HG03460 (cell line): ENCODE measurements at regions not wholly inside any gene's neighbourhood (a gene's known extent, or its start where the extent isn't known, plus 50 kb on each side); places are given as distances from the start of the nearest gene placed in this dataset.

ENCODE experiments used
- ATAC-seq: cut with Tn5 transposase; IDR thresholded peaks from one replicate; pipeline ENCODE4 v1.9.1; 2021; ENCODE audit not compliant: unreplicated experiment

DNA sequence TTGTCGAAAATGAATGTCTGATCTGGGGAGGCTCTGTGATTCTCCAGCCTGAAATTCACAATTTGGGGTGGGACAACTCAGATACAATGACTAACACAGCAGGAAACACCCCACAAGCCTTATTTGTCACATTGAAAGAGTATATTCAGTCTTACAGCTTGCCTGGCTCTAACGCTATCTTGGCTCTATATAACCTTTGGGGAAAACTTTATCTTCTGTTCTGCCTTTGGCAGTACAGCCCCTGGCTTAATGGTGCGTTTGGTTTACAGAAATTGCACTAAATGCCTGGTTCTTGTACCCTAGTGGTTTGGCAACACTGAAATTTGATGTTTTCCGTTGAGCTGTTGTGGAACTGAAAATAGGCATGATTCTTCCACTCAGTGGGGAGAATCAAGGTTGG lies 178.1 kb upstream of the VEGFC start:
- no peak for ATAC-seq

DNA sequence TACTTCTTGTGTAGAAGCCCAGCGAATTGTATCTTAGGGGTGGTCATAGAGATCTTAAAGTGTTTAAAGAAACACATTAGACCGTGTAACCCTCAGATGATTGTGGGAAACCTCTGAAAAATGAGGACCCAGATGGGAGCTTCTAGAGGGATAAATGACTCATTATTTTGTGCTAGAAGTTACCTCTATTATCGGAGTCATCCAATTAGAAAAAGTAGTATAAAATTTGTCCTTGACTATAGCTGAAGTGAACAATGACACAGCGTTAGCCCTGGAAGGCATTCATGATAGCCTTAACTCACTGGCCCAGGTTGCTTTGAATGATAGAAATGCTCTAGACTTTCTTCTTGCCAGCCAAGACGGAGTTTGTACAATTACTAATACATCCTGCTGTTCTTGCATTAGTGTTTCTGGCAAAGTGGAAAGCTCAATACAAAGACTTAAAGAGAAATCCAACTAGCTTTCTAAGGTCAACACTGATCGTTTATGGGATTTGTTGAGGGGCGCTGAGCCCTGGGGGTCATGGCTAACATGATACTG lies 178.9 kb upstream of the VEGFC start:
- ATAC-seq: no peak

GRCh38 chr4:176979416-176979815 lies 186.7 kb upstream of the VEGFC start:
- no peak for ATAC-seq

DNA sequence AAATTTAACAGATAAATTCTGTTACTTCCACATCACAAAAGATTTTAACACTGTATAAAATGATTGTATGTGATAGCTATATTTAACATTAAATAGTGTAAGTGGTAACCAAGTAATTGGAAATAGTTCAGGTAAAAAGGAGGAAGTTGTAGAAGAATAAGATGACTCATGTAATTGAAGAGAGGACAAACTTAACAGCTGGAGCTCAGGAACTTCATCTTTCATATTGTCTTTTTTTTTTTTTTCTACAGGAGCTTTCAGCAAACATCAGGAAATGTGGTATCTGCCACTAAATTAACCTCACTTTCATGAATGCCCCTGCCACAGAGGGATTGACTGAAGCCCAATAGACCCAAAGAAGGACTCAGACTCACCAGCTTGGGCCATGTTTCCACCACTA lies 188.4 kb upstream of the VEGFC start:
- no peak for ATAC-seq

DNA sequence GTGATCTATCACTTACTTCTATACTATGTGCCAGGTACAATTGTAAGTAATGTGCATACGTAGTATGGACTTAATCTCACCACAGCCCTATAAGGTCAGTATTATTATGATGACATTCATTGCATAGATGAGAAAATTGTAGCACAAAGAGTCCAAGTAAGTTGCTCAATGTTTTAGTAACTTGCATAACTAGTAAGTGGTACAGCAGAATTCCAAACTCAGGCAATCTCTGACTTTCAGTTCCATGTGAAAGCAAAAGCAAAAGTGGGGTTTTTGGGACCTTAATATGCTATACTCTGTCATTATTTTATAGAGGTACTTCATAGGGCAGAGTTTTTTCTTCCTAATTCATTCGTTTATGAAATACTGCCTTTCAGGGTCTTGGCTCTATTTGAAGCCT lies 188.8 kb upstream of the VEGFC start:
- no peak for ATAC-seq

GRCh38 chr4:176988226-176988625 lies 195.5 kb upstream of the VEGFC start:
- no peak for ATAC-seq

DNA sequence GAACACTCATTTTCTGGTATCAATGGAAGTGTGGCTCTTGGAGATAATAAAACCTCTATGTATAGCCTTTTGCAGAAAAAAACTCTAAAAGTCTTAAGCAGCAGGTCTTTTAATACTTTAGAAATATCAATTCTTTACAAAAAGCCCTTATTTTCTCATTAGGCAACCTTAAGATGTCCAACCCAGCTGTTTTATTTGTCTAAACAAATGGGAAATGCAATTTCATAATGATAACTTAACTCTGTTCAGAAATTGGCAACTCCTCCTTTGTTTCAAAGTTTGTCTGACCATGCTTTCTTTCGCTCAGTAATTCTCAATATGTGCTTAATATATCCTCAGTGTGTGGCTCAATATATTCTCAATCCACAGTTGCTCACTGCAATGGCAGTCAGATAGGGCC lies 196.5 kb upstream of the VEGFC start:
- no peak for ATAC-seq

DNA sequence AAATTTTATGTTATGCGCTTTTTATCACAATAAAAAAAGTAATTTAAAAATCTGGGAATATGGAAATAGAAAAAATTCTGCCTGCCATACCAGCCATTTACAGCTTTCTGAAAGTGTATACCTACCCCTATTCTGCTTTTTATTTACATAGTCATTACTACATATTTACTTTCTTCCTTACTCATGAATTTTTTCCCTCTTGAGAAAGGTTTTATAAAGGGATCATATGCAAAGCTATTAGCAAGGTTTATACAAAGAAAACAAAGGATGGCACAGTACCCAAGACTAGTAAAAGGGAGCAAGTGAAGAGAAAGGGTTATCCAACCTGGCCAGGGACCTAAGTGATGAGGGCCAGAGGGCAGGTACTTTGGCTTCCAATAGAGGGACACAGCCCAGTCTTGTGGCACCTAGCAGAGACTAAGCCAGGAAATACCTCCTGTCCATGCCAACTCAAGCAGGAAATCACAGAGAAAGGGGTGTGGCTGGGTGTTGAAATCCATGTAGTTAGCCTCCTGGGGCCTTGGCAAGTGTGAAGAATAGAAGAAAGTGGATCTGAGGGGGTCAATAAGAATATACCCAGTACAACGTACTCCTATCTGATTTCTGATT lies 207.3 kb upstream of the VEGFC start:
- no peak for ATAC-seq

GRCh38 chr4:177001271-177002175 lies 208.8 kb upstream of the VEGFC start:
- ATAC-seq: no peak

GRCh38 chr4:177005674-177006230 lies 213.0 kb upstream of the VEGFC start:
- no peak for ATAC-seq

GRCh38 chr4:177006331-177006730 lies 213.6 kb upstream of the VEGFC start:
- ATAC-seq: no peak

DNA sequence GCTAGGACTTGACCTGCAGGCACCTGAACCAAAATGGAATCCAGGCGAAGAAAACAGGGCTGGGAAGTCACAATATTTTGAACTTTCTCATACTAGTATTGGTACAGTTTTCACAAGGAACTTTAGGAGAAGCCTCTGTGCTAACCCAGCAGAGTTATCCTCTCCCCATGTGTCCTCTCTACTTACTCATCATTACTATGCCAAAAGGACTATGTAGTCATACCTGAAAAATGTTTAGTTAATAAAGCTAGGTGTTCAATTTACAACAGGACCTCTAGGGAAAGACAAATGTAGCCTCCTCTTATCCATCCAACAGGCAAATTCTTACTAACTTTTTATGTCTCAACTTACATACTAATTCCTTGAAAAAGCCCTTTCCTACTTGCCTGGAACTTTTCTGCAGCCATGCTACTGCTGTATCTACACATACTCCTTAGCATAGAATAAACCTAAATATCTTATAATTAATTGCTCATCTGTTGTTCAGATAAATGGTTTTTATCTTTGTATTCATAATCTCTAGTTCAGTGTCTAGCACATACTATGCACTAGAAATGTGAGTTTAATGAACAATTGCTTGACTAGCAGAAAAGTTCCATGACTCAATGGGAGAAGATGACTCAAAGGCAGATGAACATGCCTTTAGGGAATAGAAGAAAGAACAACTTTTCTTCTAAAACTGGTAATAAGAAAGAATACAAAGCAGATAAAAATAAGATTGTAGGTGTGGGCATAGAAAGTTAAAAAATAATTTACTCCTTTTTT lies 215.5 kb upstream of the VEGFC start:
- no peak for ATAC-seq

- no peak for ATAC-seq
These were observed 216.2 kb upstream of the VEGFC start for GRCh38 chr4:177008836-177009501.

DNA sequence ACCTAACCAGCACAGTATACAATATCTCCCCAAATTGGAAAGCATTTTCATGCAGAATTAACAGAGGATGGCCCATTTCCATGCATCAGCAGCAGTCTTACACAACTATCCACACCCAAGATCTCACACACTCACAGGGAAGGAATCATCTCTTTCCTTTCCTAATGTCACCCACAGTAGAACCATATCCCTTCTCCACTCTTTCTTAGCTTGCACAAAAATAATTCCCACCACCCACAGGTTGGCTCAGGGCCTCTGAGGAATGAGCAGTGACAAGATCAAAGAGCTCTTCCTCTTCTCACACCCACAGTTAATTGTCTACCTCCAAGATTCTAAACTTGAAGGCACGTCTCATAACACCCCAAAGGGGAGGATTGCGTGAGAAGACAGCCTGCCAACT lies 217.7 kb upstream of the VEGFC start:
- no peak for ATAC-seq

DNA sequence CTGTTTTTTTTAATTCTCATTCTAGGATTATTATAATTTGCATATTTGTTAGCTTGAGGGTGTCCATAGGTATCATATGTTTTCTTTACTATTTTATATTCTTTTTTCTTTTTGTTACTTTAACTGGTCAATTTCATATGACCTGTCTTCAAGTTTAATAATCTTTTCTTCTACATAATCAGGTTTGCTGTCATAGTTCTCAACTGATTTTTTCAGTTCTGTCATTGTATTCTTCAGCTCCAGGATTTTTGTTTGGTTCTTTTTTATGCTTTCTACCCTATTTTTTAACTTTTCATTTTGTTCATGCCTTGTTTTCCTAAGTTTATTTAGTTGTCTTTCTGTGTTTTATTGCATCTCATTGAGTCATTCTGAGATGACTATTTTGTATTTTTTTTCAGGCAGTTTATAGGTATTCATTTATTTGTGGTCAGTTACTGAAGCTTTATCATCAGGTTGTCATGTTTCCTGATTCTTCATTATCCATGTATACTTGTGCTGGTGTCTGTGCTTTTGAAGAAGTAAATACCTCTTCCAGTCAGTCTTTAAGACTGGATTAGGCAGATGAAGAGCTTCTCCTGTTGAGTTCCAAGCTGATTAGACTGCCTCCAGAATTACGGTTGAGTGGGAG lies 220.3 kb upstream of the VEGFC start:
- no peak for ATAC-seq

GRCh38 chr4:177016541-177017141 lies 223.9 kb upstream of the VEGFC start:
- no peak for ATAC-seq

DNA sequence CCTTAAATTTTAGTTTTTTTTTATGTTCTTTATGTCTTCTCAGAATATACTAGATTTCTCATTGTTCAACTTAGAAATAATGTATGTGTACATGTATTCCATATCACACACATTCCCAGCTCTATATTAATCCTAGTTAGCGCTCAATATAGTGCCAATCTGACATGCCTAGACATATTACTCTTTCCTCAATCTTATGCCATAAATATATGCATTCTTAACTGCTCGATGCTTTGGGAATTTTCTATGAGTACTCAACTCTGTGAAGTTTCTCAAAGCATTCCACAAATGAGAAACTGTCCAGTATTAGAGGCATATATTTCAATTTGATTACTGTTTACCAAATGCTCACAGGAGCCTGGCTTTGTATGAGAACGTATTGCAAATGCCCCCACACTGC lies 231.2 kb upstream of the VEGFC start:
- no peak for ATAC-seq

- no peak for ATAC-seq
These were observed 239.6 kb upstream of the VEGFC start for GRCh38 chr4:177032341-177032740.

DNA sequence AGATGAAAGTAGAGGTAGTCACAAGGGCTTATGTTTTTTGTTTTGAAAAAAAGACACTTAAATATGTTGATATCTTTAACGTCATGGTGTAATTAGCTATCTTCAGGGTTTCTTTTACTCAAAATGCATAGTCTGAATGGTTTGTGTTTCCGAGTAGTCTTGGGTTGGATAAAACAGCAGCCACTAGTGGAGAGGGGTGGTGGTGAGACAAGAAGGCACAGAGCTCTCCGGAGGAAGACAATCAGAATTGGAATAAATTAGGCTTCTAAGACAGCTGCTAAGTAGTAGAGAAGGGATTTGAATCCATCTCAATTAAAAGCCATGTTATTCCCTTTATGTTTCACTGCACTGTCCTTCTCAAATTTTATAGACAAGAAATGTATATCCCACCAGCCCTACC lies 240.4 kb upstream of the VEGFC start:
- ATAC-seq: no peak

DNA sequence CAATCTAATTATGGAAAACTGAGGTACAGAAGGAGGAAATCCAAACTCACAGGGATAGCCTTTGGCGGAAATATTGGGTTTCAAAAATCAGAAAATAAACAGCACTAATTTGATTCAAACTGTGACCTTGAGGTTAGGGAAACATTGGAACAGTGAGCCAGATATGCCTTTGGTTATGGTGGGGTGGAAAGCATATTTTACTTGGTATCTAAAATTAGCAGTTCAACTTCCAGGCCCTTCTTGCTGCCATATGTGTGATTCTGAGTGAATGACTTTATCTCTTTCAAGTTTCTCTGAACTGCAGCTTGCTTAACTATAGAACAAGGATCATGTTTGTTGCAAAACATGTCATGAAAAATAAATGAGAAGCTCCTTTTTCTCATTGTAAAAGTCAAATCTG lies 240.9 kb upstream of the VEGFC start:
- no peak for ATAC-seq
